H1 (cell line): ENCODE measurements at regions not wholly inside any gene's neighbourhood (a gene's known extent, or its start where the extent isn't known, plus 50 kb on each side); places are given as distances from the start of the nearest gene placed in this dataset.

Source experiments
- EP300 ChIP-seq, 2 experiments: IDR thresholded peaks; 1 replicate in 1 of 2; 2 replicates in 1 of 2; pipeline ENCODE4 v1.6.1; 2011 to 2012; ENCODE audit warnings: low read depth in 2 of 2, low read length in 2 of 2, mild to moderate bottlenecking in 2 of 2, borderline replicate concordance in 1 of 2, inconsistent platforms in 1 of 2, moderate library complexity in 1 of 2
- JUND ChIP-seq: IDR thresholded peaks from 2 replicates; pipeline ENCODE4 v1.6.1; 2011; ENCODE audit warnings: mild to moderate bottlenecking, improper control_type of control experiment, low read length

- TF ChIP-seq JUND = no peak
- TF ChIP-seq EP300 (IDR thresholded peaks at IDR 0.05; ENCODE audit: borderline replicate concordance in 1 of 2, low read depth in 2 of 2, low read length in 2 of 2) = no peak
These were observed 150.1 kb upstream of the TMEM72 start for GRCh38 chr10:44761076-44761475.
